T-helper 2 cell treated with Interferon-gamma antibody and Interleukin-4, amounts not matched to agents 5 μg/mL and 100 μg/mL, for 36 hours (primary cell): ENCODE measurements at regions not wholly inside any gene's neighbourhood (a gene's known extent, or its start where the extent isn't known, plus 50 kb on each side); places are given as distances from the start of the nearest gene placed in this dataset.
"Not testable (repeated sequence)": the region's sequence is repeated elsewhere in the genome, so short reads cannot be mapped to it uniquely, and the experiment has no call there.

Experiments used
- DNase-seq: peaks from one replicate; pipeline ENCODE4 v3.0.0; 2021; ENCODE audit warnings: low spot score
- H3K27ac Mint-ChIP-seq: one replicate; pipeline ENCODE4 v1.8.0; 2021; ENCODE audit warnings: mild to moderate bottlenecking, mixed read lengths
- H3K27me3 Mint-ChIP-seq: one replicate; pipeline ENCODE4 v1.8.0; 2021; ENCODE audit warnings: low read depth, mixed read lengths
- H3K36me3 Mint-ChIP-seq: one replicate; pipeline ENCODE4 v1.8.0; 2021; ENCODE audit warnings: low read depth, mixed read lengths
- H3K4me1 Mint-ChIP-seq: one replicate; pipeline ENCODE4 v1.8.0; 2021; ENCODE audit warnings: low read depth, mixed read lengths
- H3K4me3 Mint-ChIP-seq: one replicate; pipeline ENCODE4 v1.8.0; 2022; ENCODE audit warnings: mild to moderate bottlenecking, moderate library complexity, mixed read lengths
- H3K9me3 Mint-ChIP-seq: one replicate; pipeline ENCODE4 v1.8.0; 2021; ENCODE audit warnings: mixed read lengths

- no peak for DNase-seq
- H3K36me3 Mint-ChIP-seq = no peaks in the 10 kb centered on the region
- peaks cover 19% of the 10 kb centered on the region for H3K9me3 Mint-ChIP-seq
- no peak overlapping the region for H3K27ac Mint-ChIP-seq
- H3K4me3 Mint-ChIP-seq = no peak overlapping the region
- no peaks in the 10 kb centered on the region for H3K4me1 Mint-ChIP-seq
- no peaks in the 10 kb centered on the region for H3K27me3 Mint-ChIP-seq
Observed at GRCh38 chr2:76073992-76074604, 363.4 kb upstream of the GCFC2 start.

GRCh38 chr2:76050196-76050595 lies 339.5 kb upstream of the GCFC2 start:
- Mint-ChIP-seq H3K27me3 (no peaks in the 10 kb centered on the region), H3K27ac (no peak overlapping the region), H3K4me3 (no peak overlapping the region)

GRCh38 chr2:76044701-76045100 lies 334.0 kb upstream of the GCFC2 start:
- Mint-ChIP-seq H3K27ac (no peak overlapping the region), H3K4me3 (no peak overlapping the region), H3K36me3 (no peaks in the 10 kb centered on the region), H3K9me3 (peaks cover 36% of the 10 kb centered on the region), H3K4me1 (no peaks in the 10 kb centered on the region), H3K27me3 (no peaks in the 10 kb centered on the region)
- no peak for DNase-seq

More at GRCh38 chr2:76050196-76050595, 339.5 kb upstream of the GCFC2 start:
- Mint-ChIP-seq H3K36me3 (no peaks in the 10 kb centered on the region), H3K9me3 (peaks cover 42% of the 10 kb centered on the region), H3K4me1 (no peaks in the 10 kb centered on the region)
- DNase-seq = no peak

- peaks cover 9% of the 10 kb centered on the region for H3K9me3 Mint-ChIP-seq
- no peak overlapping the region for H3K4me3 Mint-ChIP-seq
Observed at GRCh38 chr2:76039505-76039904, 328.8 kb upstream of the GCFC2 start.

GRCh38 chr2:76027761-76028160 lies 317.0 kb upstream of the GCFC2 start:
- Mint-ChIP-seq H3K4me1 (no peaks in the 10 kb centered on the region), H3K9me3 (peaks cover 51% of the 10 kb centered on the region), H3K27ac (no peak overlapping the region), H3K36me3 (no peaks in the 10 kb centered on the region), H3K4me3 (no peak overlapping the region), H3K27me3 (no peaks in the 10 kb centered on the region)
- DNase-seq = no peak

More at GRCh38 chr2:76039505-76039904, 328.8 kb upstream of the GCFC2 start:
- Mint-ChIP-seq H3K4me1 (no peaks in the 10 kb centered on the region), H3K27ac (no peak overlapping the region), H3K27me3 (no peaks in the 10 kb centered on the region), H3K36me3 (no peaks in the 10 kb centered on the region)
- DNase-seq = no peak

- no peak overlapping the region for H3K4me3 Mint-ChIP-seq
- H3K36me3 Mint-ChIP-seq = no peaks in the 10 kb centered on the region
- peaks cover 18% of the 10 kb centered on the region for H3K9me3 Mint-ChIP-seq
- no peak overlapping the region for H3K27ac Mint-ChIP-seq
- H3K4me1 Mint-ChIP-seq = no peaks in the 10 kb centered on the region
- no peak for DNase-seq
- H3K27me3 Mint-ChIP-seq = no peaks in the 10 kb centered on the region
Observed at GRCh38 chr2:76019128-76019527, 308.4 kb upstream of the GCFC2 start.

- no peaks in the 10 kb centered on the region for H3K36me3 Mint-ChIP-seq
- DNase-seq = no peak
- H3K27me3 Mint-ChIP-seq = no peaks in the 10 kb centered on the region
- H3K4me3 Mint-ChIP-seq = no peak overlapping the region
- peaks cover 13% of the 10 kb centered on the region for H3K9me3 Mint-ChIP-seq
- no peak overlapping the region for H3K27ac Mint-ChIP-seq
- H3K4me1 Mint-ChIP-seq = no peaks in the 10 kb centered on the region
Observed at GRCh38 chr2:76009484-76009883, 298.8 kb upstream of the GCFC2 start.

GRCh38 chr2:76008001-76008702 lies 297.4 kb upstream of the GCFC2 start:
- Mint-ChIP-seq H3K9me3 (peaks cover 13% of the 10 kb centered on the region), H3K36me3 (no peaks in the 10 kb centered on the region), H3K4me1 (no peaks in the 10 kb centered on the region), H3K27ac (no peak overlapping the region), H3K4me3 (no peak overlapping the region), H3K27me3 (no peaks in the 10 kb centered on the region)
- DNase-seq = no peak

GRCh38 chr2:76000425-76000824 lies 289.7 kb upstream of the GCFC2 start:
- peaks cover 32% of the 10 kb centered on the region for H3K9me3 Mint-ChIP-seq
- no peak overlapping the region for H3K27ac Mint-ChIP-seq
- no peaks in the 10 kb centered on the region for H3K4me1 Mint-ChIP-seq
- no peak overlapping the region for H3K4me3 Mint-ChIP-seq
- DNase-seq = no peak
- H3K36me3 Mint-ChIP-seq = no peaks in the 10 kb centered on the region
- H3K27me3 Mint-ChIP-seq = no peaks in the 10 kb centered on the region

- no peaks in the 10 kb centered on the region for H3K36me3 Mint-ChIP-seq
- H3K27ac Mint-ChIP-seq = no peak overlapping the region
- H3K27me3 Mint-ChIP-seq = no peaks in the 10 kb centered on the region
- no peak for DNase-seq
- H3K4me1 Mint-ChIP-seq = no peaks in the 10 kb centered on the region
- H3K9me3 Mint-ChIP-seq = peaks cover 40% of the 10 kb centered on the region
- no peak overlapping the region for H3K4me3 Mint-ChIP-seq
Observed at GRCh38 chr2:75998451-75998850, 287.7 kb upstream of the GCFC2 start.

- no peaks in the 10 kb centered on the region for H3K4me1 Mint-ChIP-seq
- no peaks in the 10 kb centered on the region for H3K27me3 Mint-ChIP-seq
- no peak overlapping the region for H3K4me3 Mint-ChIP-seq
- DNase-seq = no peak
- H3K27ac Mint-ChIP-seq = no peak overlapping the region
- H3K9me3 Mint-ChIP-seq = peaks cover 33% of the 10 kb centered on the region
- no peaks in the 10 kb centered on the region for H3K36me3 Mint-ChIP-seq
Observed at GRCh38 chr2:75994759-75995158, 284.0 kb upstream of the GCFC2 start.

GRCh38 chr2:75988622-75989021 lies 277.9 kb upstream of the GCFC2 start:
- not testable (repeated sequence) for H3K4me3 Mint-ChIP-seq, DNase-seq, H3K27me3 Mint-ChIP-seq, H3K36me3 Mint-ChIP-seq, H3K27ac Mint-ChIP-seq, H3K4me1 Mint-ChIP-seq
- H3K9me3 Mint-ChIP-seq = peaks cover 33% of the 10 kb centered on the region

GRCh38 chr2:75986617-75987016 lies 275.9 kb upstream of the GCFC2 start:
- Mint-ChIP-seq H3K9me3 (peaks cover 23% of the 10 kb centered on the region), H3K4me3 (no peak overlapping the region), H3K4me1 (no peaks in the 10 kb centered on the region), H3K27ac (no peak overlapping the region), H3K36me3 (no peaks in the 10 kb centered on the region), H3K27me3 (no peaks in the 10 kb centered on the region)
- no peak for DNase-seq

- no peaks in the 10 kb centered on the region for H3K27me3 Mint-ChIP-seq
- no peak overlapping the region for H3K4me3 Mint-ChIP-seq
- peaks cover 18% of the 10 kb centered on the region for H3K9me3 Mint-ChIP-seq
- no peak for DNase-seq
- no peaks in the 10 kb centered on the region for H3K36me3 Mint-ChIP-seq
- H3K4me1 Mint-ChIP-seq = no peaks in the 10 kb centered on the region
- no peak overlapping the region for H3K27ac Mint-ChIP-seq
Observed at GRCh38 chr2:75982719-75983118, 272.0 kb upstream of the GCFC2 start.

GRCh38 chr2:75964646-75965045 lies 253.9 kb upstream of the GCFC2 start:
- DNase-seq = no peak
- Mint-ChIP-seq H3K27me3 (no peaks in the 10 kb centered on the region), H3K36me3 (no peaks in the 10 kb centered on the region), H3K4me1 (no peaks in the 10 kb centered on the region), H3K4me3 (no peak overlapping the region), H3K9me3 (peaks cover 3% of the 10 kb centered on the region), H3K27ac (no peak overlapping the region)
